ENCODE measurements at regions not wholly inside any gene's neighbourhood (a gene's known extent, or its start where the extent isn't known, plus 50 kb on each side); places are given as distances from the start of the nearest gene placed in this dataset.

- H3K4me1 ChIP-seq = peaks cover 0 to 4% (median 0%) of the 10 kb centered on the region in 6 donors
- no peaks in the 10 kb centered on the region for H3K36me3 ChIP-seq
- WGBS, 5 donors = 79 to 85% (median 81%) methylated on average over 10 of the region's 10 CpGs
- H3K4me3 ChIP-seq = no peak overlapping the region
- DNase-seq = no peak
- intact Hi-C loops (cut with DNase I; ENCODE audit: low total_unique reads) = no loop called here
- H3K27ac ChIP-seq = no peak overlapping the region
- no peak for TF ChIP-seq POLR2A (IDR thresholded peaks at IDR 0.05)
- no peak for TF ChIP-seq CTCF (IDR thresholded peaks at IDR 0.05 in 8 of 11, conservative IDR thresholded peaks at IDR 0.05 in 3 of 11)
- TF ChIP-seq POLR2AphosphoS5 (IDR thresholded peaks at IDR 0.05) = no peak
- no peaks in the 10 kb centered on the region for H3K27me3 ChIP-seq (replicated peaks in 1 of 7)
- no peaks in the 10 kb centered on the region for H3K9me3 ChIP-seq
Measured at GRCh38 chr2:160942476-160943142, 217.6 kb upstream of the TANK start.

- intact Hi-C loops (cut with DNase I; ENCODE audit: low total_unique reads) = no loop called here
- H3K27me3 ChIP-seq (replicated peaks in 1 of 7) = no peaks in the 10 kb centered on the region
- no peaks in the 10 kb centered on the region for H3K9me3 ChIP-seq
- no peak overlapping the region for H3K27ac ChIP-seq
- no peak overlapping the region for H3K4me3 ChIP-seq
- TF ChIP-seq CTCF (IDR thresholded peaks at IDR 0.05 in 8 of 11, conservative IDR thresholded peaks at IDR 0.05 in 3 of 11) (no peak), POLR2AphosphoS5 (IDR thresholded peaks at IDR 0.05) (no peak), POLR2A (IDR thresholded peaks at IDR 0.05) (no peak)
- H3K36me3 ChIP-seq = no peaks in the 10 kb centered on the region
- no peak for DNase-seq
- peaks cover 0 to 4% (median 0%) of the 10 kb centered on the region in 6 donors for H3K4me1 ChIP-seq
- 96 to 98% (median 96%) methylated on average over 3 of the region's 3 CpGs for WGBS, 5 donors
Measured at GRCh38 chr2:160943414-160943813, 216.8 kb upstream of the TANK start.

DNA sequence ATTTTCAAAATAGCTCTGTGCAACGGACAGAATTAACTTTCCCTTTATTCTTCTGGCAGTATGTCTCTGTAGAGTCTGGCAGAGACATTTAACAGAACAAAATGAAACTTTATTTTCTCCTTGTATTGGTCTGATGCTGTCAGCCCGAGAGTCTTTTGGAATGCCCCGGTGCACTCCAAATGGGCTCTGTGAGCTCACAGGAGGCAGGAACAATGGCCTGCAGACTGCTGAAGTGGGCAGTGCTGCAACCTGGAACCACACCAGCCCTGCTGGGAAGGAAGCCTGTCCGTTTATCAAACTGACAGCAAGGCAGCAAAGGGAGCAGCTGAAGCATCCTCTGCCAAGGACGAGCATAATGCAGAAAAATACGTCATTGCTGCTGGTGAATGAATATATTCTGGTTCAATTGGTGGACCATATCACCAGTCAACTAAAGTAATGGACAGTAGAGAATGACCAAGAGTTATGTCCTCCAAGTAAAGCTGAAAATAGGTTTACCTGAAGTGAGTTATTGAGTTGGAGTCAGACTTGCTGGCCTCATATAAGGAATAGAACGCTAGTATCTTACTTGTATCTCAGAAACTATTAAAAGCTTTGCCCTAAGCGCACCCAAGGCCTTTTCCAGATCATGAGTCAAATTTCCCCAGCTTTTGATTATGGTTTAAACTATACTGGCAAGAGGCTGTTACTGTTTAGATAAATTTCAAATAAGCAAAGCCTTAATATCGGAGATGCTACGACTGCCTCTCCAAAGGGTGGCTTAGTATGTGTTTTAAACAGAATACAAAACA lies 207.6 kb upstream of the TANK start:
- Histone ChIP-seq H3K27ac (peak overlapping the region; percentile 13 to 74 (median 62)), H3K27me3 (replicated peaks in 1 of 7) (no peaks in the 10 kb centered on the region), H3K4me3 (peak overlapping the region in 1 of 8 donors; percentile 17), H3K4me1 (peaks cover 0 to 20% (median 4%) of the 10 kb centered on the region in 6 donors), H3K9me3 (no peaks in the 10 kb centered on the region), H3K36me3 (no peaks in the 10 kb centered on the region)
- DNase-seq = peak; percentile 82
- TF ChIP-seq POLR2AphosphoS5 (IDR thresholded peaks at IDR 0.05) (peak in 2 of 3 donors; percentile 70 to 74), POLR2A (IDR thresholded peaks at IDR 0.05) (no peak), CTCF (IDR thresholded peaks at IDR 0.05 in 8 of 11, conservative IDR thresholded peaks at IDR 0.05 in 3 of 11) (no peak)
- WGBS, 5 donors = 56 to 74% (median 71%) methylated on average over 10 of the region's 10 CpGs
- intact Hi-C loops (cut with DNase I; ENCODE audit: low total_unique reads) = no loop called here

DNA sequence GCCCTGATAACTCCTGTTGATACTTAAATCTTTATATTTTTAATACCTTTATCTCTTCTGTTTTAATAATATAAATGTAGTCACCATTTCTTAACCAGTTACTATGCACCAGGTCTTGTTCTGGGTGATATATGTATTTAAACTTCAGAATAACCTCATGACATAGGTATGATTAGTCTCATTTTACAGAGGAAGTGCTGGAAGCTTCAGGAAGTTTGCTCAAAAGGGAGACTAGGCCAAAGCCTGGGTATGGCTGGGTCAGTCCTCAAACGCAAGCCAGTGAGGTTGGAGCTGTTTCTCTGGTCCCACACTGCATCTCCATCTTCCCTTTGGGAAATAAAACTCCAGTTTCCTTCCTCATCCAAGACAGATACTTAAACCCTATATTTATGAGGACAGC lies 204.7 kb upstream of the TANK start:
- no peak for TF ChIP-seq CTCF (IDR thresholded peaks at IDR 0.05 in 8 of 11, conservative IDR thresholded peaks at IDR 0.05 in 3 of 11)
- TF ChIP-seq POLR2A (IDR thresholded peaks at IDR 0.05) = no peak
- TF ChIP-seq POLR2AphosphoS5 (IDR thresholded peaks at IDR 0.05) = no peak
- Histone ChIP-seq H3K36me3 (no peaks in the 10 kb centered on the region), H3K27me3 (replicated peaks in 1 of 7) (no peaks in the 10 kb centered on the region), H3K4me3 (no peak overlapping the region), H3K9me3 (no peaks in the 10 kb centered on the region), H3K27ac (peak overlapping the region in 5 of 8 donors; percentile 7 to 62 (median 60)), H3K4me1 (peaks cover 0 to 20% (median 4%) of the 10 kb centered on the region in 6 donors)
- no peak for DNase-seq
- intact Hi-C loops (cut with DNase I; ENCODE audit: low total_unique reads) = no loop called here
- WGBS, 5 donors = 68 to 85% (median 75%) methylated on average over 1 of the region's 1 CpG
